HEK293T (cell line): ENCODE measurements at regions not wholly inside any gene's neighbourhood (a gene's known extent, or its start where the extent isn't known, plus 50 kb on each side); places are given as distances from the start of the nearest gene placed in this dataset.

Source experiments
- CTBP1 ChIP-seq: fragments of 450-650 bp; IDR thresholded peaks from 2 replicates; pipeline ENCODE4 v1.6.1; 2016; ENCODE audit warnings: borderline replicate concordance
- FOXK2 ChIP-seq: fragments of 450-650 bp; IDR thresholded peaks from 2 replicates; pipeline ENCODE4 v1.6.1; 2016; ENCODE audit warnings: mild to moderate bottlenecking
- LEF1 ChIP-seq: fragments of 450-650 bp; IDR thresholded peaks from 2 replicates; pipeline ENCODE4 v1.6.1; 2017; ENCODE audit warnings: mild to moderate bottlenecking, borderline replicate concordance
- NFRKB ChIP-seq: fragments of 450-650 bp; IDR thresholded peaks from 2 replicates; pipeline ENCODE4 v1.6.1; 2016; ENCODE audit warnings: mild to moderate bottlenecking, moderate library complexity
- SP1 ChIP-seq: fragments of 450-650 bp; IDR thresholded peaks from 2 replicates; pipeline ENCODE4 v1.6.1; 2017
- SUZ12 ChIP-seq: fragments of 450-650 bp; IDR thresholded peaks from 2 replicates; pipeline ENCODE4 v1.6.1; 2016; ENCODE audit warnings: mild to moderate bottlenecking
- TARDBP ChIP-seq: fragments of 450-650 bp; IDR thresholded peaks from 2 replicates; pipeline ENCODE4 v1.6.1; 2016

GRCh38 chr10:63773962-63774361, 252.8 kb downstream of the REEP3 start:
- no peak for TF ChIP-seq SUZ12
- no peak for TF ChIP-seq NFRKB
- TF ChIP-seq FOXK2, result no peak
- TF ChIP-seq LEF1, result no peak
- TF ChIP-seq CTBP1, result no peak
- no peak for TF ChIP-seq TARDBP
- TF ChIP-seq SP1, result no peak
